ENCODE measurements at regions not wholly inside any gene's neighbourhood (a gene's known extent, or its start where the extent isn't known, plus 50 kb on each side); places are given as distances from the start of the nearest gene placed in this dataset.

- FAIRE-seq: no peak
- Histone ChIP-seq H4K20me1 (replicated peaks; ENCODE audit: control insufficient read depth, insufficient read depth, low read length) (no peaks in the 10 kb centered on the region), H3K4me3 (no peak overlapping the region), H3K36me3 (ENCODE audit: control insufficient read depth, insufficient read depth, low read length) (no peaks in the 10 kb centered on the region), H3K4me1 (replicated peaks in 1 of 2; ENCODE audit: control insufficient read depth in 2 of 2, insufficient read depth in 2 of 2, low read length in 2 of 2) (no peaks in the 10 kb centered on the region), H3K27me3 (ENCODE audit: control insufficient read depth in 2 of 2, insufficient read depth in 2 of 2, low read length in 2 of 2) (no peaks in the 10 kb centered on the region), H3K9me1 (ENCODE audit: control insufficient read depth, insufficient read depth, low read length) (no peaks in the 10 kb centered on the region), H2AFZ (ENCODE audit: low read depth, low read length) (no peak overlapping the region), H3K27ac (ENCODE audit: extremely low read depth, low read depth, low read length) (no peak overlapping the region), H3K4me2 (ENCODE audit: insufficient read depth, low read length) (no peak overlapping the region), H3K9me3 (replicated peaks; ENCODE audit: control insufficient read depth, insufficient read depth, low read depth, low read length) (no peaks in the 10 kb centered on the region), H3K9ac (ENCODE audit: insufficient read depth in 1 of 2, low read depth in 2 of 2, low read length in 2 of 2) (no peak overlapping the region), H3K79me2 (ENCODE audit: control insufficient read depth, insufficient read depth, low read length) (no peaks in the 10 kb centered on the region)
- CTCF ChIA-PET (ENCODE audit: low intra/inter-chr PET ratio): no interaction called here
- no peak for ATAC-seq
- TF ChIP-seq U2AF1 (optimal IDR thresholded peaks at IDR 0.05; ENCODE audit: low read depth, low read length) (no peak), EHMT2 (IDR thresholded peaks at IDR 0.05) (no peak), MAZ (CRISPR knock-in tag; conservative IDR thresholded peaks at IDR 0.05 in 1 of 2, IDR thresholded peaks at IDR 0.05 in 1 of 2) (no peak), HDAC1 (IDR thresholded peaks at IDR 0.05) (no peak), ZNF347 (CRISPR knock-in tag; IDR thresholded peaks at IDR 0.05; ENCODE audit: low read depth) (no peak), DACH1 (IDR thresholded peaks at IDR 0.05; ENCODE audit: partially characterized antibody) (no peak), TEAD2 (tag; IDR thresholded peaks at IDR 0.05) (no peak), MAFK (IDR thresholded peaks at IDR 0.05; ENCODE audit: low read length) (no peak), MAFF (IDR thresholded peaks at IDR 0.05; ENCODE audit: low read length) (no peak), E2F5 (CRISPR knock-in tag; IDR thresholded peaks at IDR 0.05) (no peak), ZNF644 (tag; IDR thresholded peaks at IDR 0.05; ENCODE audit: low read depth) (no peak), ZNF586 (CRISPR knock-in tag; conservative IDR thresholded peaks at IDR 0.05) (no peak)
- TF ChIP-seq, protein P1, sequence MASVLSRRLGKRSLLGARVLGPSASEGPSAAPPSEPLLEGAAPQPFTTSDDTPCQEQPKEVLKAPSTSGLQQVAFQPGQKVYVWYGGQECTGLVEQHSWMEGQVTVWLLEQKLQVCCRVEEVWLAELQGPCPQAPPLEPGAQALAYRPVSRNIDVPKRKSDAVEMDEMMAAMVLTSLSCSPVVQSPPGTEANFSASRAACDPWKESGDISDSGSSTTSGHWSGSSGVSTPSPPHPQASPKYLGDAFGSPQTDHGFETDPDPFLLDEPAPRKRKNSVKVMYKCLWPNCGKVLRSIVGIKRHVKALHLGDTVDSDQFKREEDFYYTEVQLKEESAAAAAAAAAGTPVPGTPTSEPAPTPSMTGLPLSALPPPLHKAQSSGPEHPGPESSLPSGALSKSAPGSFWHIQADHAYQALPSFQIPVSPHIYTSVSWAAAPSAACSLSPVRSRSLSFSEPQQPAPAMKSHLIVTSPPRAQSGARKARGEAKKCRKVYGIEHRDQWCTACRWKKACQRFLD (CRISPR knock-in tag; IDR thresholded peaks at IDR 0.05): no peak
- TF ChIP-seq, protein P2, sequence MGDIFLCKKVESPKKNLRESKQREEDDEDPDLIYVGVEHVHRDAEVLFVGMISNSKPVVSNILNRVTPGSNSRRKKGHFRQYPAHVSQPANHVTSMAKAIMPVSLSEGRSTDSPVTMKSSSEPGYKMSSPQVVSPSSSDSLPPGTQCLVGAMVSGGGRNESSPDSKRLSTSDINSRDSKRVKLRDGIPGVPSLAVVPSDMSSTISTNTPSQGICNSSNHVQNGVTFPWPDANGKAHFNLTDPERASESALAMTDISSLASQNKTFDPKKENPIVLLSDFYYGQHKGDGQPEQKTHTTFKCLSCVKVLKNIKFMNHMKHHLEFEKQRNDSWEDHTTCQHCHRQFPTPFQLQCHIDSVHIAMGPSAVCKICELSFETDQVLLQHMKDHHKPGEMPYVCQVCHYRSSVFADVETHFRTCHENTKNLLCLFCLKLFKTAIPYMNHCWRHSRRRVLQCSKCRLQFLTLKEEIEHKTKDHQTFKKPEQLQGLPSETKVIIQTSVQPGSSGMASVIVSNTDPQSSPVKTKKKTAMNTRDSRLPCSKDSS (IDR thresholded peaks at IDR 0.05; ENCODE audit: low read depth, partially characterized antibody): no peak
- no peak for DNase-seq (ENCODE audit: extremely low read depth in 1 of 4, low spot score in 3 of 4)
- no TSS peak for BruUV-seq (replicated peaks)
- WGBS (ENCODE audit: insufficient coverage, low coverage, missing lambda C conversion rate): 0% methylated on average over 3 of the region's 3 CpGs
- in situ Hi-C loops (cut with MboI) (no loop called here), intact Hi-C loops (cut with micrococcal nuclease) (no loop called here)
- POLR2A ChIA-PET: no interaction called here
These were observed 88.4 kb upstream of the SPANXB1 start for GRCh38 chrX:140913802-140914501.

Measured in K562 (cell line).